ENCODE measurements at regions not wholly inside any gene's neighbourhood (a gene's known extent, or its start where the extent isn't known, plus 50 kb on each side); places are given as distances from the start of the nearest gene placed in this dataset.
"Not testable (repeated sequence)": the region's sequence is repeated elsewhere in the genome, so short reads cannot be mapped to it uniquely, and the experiment has no call there.

DNA sequence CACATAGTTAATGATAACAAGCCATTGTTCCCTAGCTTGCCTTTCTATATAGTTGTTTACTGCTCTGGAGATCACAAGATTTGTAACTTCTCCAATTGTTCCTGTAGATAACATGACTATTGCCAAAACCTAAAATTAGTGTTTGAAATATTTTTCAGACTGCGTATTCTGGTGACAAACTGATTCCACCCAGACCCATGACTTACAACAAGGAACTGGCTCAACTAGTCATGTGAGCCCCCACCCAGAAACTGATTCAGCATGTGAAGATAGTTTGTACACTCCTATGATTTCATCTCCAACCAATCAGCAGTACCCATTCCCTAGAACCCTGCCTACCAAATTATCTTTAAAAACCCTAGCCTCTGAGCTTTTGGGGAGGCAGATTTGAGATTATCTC is 131.4 kb upstream of the BCL9 start:
- H3K4me3 Mint-ChIP-seq = no peak overlapping the region
- no peaks in the 10 kb centered on the region for H3K36me3 Mint-ChIP-seq
- peaks cover 2% of the 10 kb centered on the region for H3K9me3 Mint-ChIP-seq (ENCODE audit: low read depth)
- H3K4me1 Mint-ChIP-seq = no peaks in the 10 kb centered on the region
- H3K27ac Mint-ChIP-seq = no peak overlapping the region
- ATAC-seq (no peak), DNase-seq (no peak)
- H3K27me3 Mint-ChIP-seq = peaks cover 9% of the 10 kb centered on the region
- CTCF ChIA-PET = no interaction called here

DNA sequence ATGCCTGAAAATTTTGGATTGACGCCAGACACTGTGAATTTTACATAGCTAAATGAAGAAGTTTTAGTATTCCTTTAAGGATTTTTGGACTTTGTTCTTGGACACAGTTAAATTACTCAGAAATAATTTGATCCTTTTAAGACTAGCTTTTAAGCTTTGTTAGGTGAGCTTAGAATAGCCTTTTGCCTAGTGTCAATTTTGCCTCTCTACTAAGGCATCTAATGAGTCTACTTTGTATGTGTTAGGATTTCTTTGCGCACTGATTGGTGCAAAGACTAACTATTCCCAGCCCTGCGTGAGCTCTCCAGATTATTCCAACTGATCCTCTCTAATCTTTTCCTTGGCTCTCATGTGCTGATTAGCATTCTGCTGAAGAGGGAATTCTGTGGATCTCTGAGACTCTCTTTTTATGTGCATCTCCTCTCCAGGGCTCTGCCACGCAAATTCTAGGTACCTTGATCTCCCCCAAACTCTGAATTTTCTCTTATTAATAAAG is 128.1 kb upstream of the BCL9 start:
- H3K27ac Mint-ChIP-seq = no peak overlapping the region
- DNase-seq = no peak
- ATAC-seq = no peak
- peaks cover 2% of the 10 kb centered on the region for H3K9me3 Mint-ChIP-seq (ENCODE audit: low read depth)
- CTCF ChIA-PET = interaction anchor here (0.7 kb wide), 1 partner anchor 12 kb away, joined by 3 read pairs; no protein-coding TSS in a partner anchor
- peaks cover 22% of the 10 kb centered on the region for H3K27me3 Mint-ChIP-seq
- no peaks in the 10 kb centered on the region for H3K4me1 Mint-ChIP-seq
- no peak overlapping the region for H3K4me3 Mint-ChIP-seq
- no peaks in the 10 kb centered on the region for H3K36me3 Mint-ChIP-seq

DNA sequence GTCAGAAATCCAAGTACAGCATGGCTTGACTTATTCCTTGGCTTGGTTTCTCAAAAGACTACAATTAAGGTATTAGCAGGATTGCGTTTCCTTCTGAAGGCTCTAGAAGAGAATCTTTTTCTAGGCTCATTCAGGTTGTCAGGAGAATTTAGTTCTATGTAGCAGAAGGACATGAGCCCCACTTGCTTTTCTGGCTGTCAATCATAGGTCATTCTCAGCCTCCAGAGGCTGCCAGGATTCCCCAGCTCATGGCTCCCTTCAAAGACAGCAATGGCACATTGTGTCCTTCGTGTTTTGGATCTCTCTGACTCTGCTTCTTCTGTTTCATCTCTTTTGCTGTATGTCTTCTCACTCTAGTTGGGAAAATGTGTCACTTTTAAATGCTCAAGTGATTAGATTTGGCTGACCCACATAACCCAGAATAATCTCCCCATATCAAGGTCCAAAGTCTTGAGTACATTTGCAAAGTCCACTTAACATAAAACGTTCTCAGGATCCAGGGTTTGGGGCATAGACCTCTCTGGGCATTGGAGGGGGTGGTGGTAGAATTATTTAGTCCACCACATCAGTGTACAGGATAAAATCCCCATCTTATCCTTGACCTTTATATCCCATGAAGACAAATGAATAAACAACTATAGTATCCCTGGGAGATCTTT is 126.7 kb upstream of the BCL9 start:
- no peak overlapping the region for H3K4me3 Mint-ChIP-seq
- no peak overlapping the region for H3K27ac Mint-ChIP-seq
- CTCF ChIA-PET = no interaction called here
- DNase-seq (no peak), ATAC-seq (no peak)
- peaks cover under 1% of the 10 kb centered on the region for H3K9me3 Mint-ChIP-seq (ENCODE audit: low read depth)
- H3K36me3 Mint-ChIP-seq = no peaks in the 10 kb centered on the region
- peaks cover 29% of the 10 kb centered on the region for H3K27me3 Mint-ChIP-seq
- H3K4me1 Mint-ChIP-seq = no peaks in the 10 kb centered on the region

DNA sequence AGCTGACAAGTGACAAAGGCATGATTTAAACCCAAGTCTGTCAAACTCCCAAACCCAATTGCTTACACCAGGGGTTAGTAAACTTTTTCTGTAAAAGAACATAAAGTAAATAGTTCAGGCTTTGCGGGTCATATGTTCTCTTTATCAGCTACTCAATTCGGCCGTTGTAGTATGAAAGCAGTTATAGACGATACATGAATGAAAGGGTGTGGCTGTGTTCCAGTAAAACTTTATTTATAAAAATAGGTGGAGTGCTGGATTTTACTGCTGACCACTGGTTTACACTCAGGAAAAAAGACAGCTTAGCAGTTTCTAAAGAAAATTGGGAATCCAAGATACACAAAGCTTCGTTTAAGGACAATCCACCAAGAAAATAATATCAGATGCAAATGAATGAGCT is 124.3 kb upstream of the BCL9 start:
- Mint-ChIP-seq H3K9me3 (ENCODE audit: low read depth) (no peaks in the 10 kb centered on the region), H3K4me3 (no peak overlapping the region), H3K4me1 (no peaks in the 10 kb centered on the region), H3K27ac (no peak overlapping the region), H3K27me3 (peaks cover 24% of the 10 kb centered on the region), H3K36me3 (no peaks in the 10 kb centered on the region)
- DNase-seq (no peak), ATAC-seq (no peak)
- CTCF ChIA-PET = no interaction called here

DNA sequence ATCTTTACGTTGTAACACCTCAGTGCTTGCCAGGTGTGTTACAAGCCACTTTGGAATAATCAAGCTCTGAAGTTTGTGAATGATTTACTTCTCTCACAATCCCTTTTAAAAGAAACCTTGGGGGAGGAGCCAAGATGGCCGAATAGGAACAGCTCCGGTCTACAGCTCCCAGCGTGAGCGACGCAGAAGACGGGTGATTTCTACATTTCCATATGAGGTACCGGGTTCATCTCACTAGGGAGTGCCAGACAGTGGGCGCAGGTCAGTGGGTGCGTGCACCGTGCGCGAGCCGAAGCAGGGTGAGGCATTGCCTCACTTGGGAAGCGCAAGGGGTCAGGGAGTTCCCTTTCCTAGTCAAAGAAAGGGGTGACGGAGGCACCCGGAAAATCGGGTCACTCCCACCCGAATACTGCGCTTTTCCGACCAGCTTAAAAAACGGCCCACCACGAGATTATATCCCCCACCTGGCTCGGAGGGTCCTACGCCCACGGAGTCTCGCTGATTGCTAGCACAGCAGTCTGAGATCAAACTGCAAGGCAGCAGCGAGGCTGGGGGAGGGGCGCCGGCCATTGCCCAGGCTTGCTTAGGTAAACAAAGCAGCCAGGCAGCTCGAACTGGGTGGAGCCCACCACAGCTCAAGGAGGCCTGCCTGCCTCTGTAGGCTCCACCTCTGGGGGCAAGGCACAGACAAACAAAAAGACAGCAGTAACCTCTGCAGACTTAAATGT is 118.0 kb upstream of the BCL9 start:
- DNase-seq; H3K27ac Mint-ChIP-seq; CTCF ChIA-PET; H3K4me1 Mint-ChIP-seq; H3K9me3 Mint-ChIP-seq (ENCODE audit: low read depth); ATAC-seq; H3K4me3 Mint-ChIP-seq; H3K27me3 Mint-ChIP-seq; H3K36me3 Mint-ChIP-seq: not testable (repeated sequence)

DNA sequence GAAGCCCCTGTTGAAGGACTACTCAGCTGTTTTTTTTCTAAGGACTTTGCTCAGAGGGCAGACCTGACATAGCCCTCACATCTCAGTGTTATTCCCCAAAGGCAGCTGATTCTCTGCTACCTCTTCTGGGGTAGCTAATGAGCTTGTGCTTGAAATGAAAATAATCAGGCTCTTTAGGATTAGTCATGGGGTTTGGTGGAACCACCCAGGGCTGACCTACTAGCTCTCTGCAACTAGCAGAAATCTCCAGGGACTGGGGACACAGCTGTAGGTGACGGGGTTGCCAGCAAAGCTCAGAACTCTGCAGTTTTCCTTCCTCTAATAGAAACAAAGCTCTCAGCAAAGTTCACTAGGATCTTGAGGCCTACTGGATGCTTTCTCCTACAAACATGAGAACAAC is 106.4 kb upstream of the BCL9 start:
- H3K36me3 Mint-ChIP-seq = no peaks in the 10 kb centered on the region
- H3K9me3 Mint-ChIP-seq (ENCODE audit: low read depth) = no peaks in the 10 kb centered on the region
- no peak for ATAC-seq
- peaks cover 4% of the 10 kb centered on the region for H3K4me1 Mint-ChIP-seq
- CTCF ChIA-PET = interaction anchor here (1.1 kb wide), 1 partner anchor 46 kb away, joined by 3 read pairs; no protein-coding TSS in a partner anchor
- DNase-seq = no peak
- peaks cover 8% of the 10 kb centered on the region for H3K27me3 Mint-ChIP-seq
- H3K27ac Mint-ChIP-seq = no peak overlapping the region
- H3K4me3 Mint-ChIP-seq = no peak overlapping the region

DNA sequence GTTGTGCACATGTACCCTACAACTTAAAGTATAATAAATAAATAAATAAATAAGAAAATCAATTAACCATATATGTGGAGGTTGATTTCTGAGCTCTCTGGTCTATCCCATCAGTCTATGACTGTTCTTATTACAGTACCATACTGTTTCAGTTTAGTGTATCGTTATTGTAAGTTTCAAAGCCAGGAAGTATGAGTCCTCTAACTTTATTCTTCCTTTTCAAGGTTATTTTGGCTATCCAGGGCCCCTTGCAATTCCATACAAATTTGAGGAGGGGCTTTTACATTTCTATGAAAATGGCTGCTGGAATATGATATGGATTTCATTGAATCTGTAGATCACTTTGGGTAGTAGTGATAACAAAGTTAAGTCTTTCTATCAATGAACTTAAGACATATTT is 96.9 kb upstream of the BCL9 start:
- Mint-ChIP-seq H3K4me3 (no peak overlapping the region), H3K27ac (no peak overlapping the region), H3K9me3 (ENCODE audit: low read depth) (peaks cover 19% of the 10 kb centered on the region), H3K36me3 (peaks cover 6% of the 10 kb centered on the region), H3K4me1 (no peaks in the 10 kb centered on the region), H3K27me3 (peaks cover 10% of the 10 kb centered on the region)
- no peak for ATAC-seq
- DNase-seq = no peak
- CTCF ChIA-PET = no interaction called here

DNA sequence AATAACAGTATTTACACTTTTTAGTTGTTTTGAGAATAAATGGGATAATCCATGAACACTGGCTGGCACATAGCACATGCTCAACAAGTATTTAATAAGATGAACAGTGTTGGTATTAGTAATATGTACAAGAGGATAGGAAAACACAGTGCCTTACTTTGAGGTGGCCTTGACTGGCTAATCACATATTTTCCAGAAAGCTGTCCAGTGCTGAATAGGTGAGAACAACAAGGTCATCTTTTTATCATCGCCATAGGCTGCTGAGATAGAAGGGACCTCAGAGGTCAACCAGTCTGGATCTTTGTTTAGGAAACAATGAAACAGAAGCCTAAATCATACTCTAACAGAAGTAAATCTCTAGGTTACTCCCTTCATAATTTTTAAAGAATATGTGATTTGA is 89.7 kb upstream of the BCL9 start:
- CTCF ChIA-PET = no interaction called here
- DNase-seq (no peak), ATAC-seq (no peak)
- no peaks in the 10 kb centered on the region for H3K4me1 Mint-ChIP-seq
- H3K27me3 Mint-ChIP-seq = peaks cover 4% of the 10 kb centered on the region
- no peak overlapping the region for H3K4me3 Mint-ChIP-seq
- peaks cover 4% of the 10 kb centered on the region for H3K9me3 Mint-ChIP-seq (ENCODE audit: low read depth)
- H3K36me3 Mint-ChIP-seq = no peaks in the 10 kb centered on the region
- H3K27ac Mint-ChIP-seq = no peak overlapping the region

DNA sequence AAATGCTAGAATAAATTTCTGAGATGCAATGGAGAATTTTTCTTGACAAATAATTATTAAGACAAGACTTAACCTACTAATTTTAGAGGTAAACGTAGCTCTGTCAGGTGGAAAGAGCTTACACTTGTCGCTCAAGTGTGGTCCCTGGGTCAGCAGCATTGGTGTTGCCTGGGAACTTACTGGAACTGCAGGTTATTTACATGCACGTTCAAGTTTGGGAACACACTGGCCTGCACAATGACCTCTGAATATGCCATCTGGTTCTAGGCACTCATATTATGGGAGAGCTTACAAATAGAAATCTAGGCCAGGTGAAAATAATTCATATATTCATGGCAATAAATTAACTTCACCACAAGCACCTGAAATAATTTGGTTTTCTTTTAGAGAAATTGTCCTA is 88.5 kb upstream of the BCL9 start:
- Mint-ChIP-seq H3K36me3 (no peaks in the 10 kb centered on the region), H3K27ac (no peak overlapping the region), H3K27me3 (peaks cover 6% of the 10 kb centered on the region), H3K9me3 (ENCODE audit: low read depth) (no peaks in the 10 kb centered on the region), H3K4me3 (no peak overlapping the region), H3K4me1 (no peaks in the 10 kb centered on the region)
- CTCF ChIA-PET = no interaction called here
- DNase-seq (no peak), ATAC-seq (no peak)

DNA sequence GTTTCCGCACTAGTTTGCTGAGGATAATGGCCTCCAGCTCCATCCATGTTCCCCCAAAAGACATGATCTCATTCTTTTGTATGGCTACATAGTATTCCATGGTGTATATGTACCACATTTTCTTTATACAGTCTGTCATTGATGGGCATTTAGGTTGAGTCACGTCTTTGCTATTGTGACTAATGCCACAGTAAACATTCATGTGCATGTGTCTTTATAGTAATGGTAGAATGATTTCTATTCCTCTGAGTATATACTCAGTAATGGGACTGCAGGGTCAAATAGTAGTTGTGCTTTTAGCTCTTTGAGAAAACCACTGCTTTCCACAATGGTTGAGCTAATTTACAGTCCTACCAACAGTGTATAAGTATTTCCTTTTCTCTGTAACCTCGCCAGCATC is 78.3 kb upstream of the BCL9 start:
- peaks cover 11% of the 10 kb centered on the region for H3K9me3 Mint-ChIP-seq (ENCODE audit: low read depth)
- no peak overlapping the region for H3K27ac Mint-ChIP-seq
- H3K27me3 Mint-ChIP-seq = peaks cover 57% of the 10 kb centered on the region
- no peak for ATAC-seq
- H3K4me1 Mint-ChIP-seq = no peaks in the 10 kb centered on the region
- no peak for DNase-seq
- H3K4me3 Mint-ChIP-seq = no peak overlapping the region
- CTCF ChIA-PET = no interaction called here
- peaks cover 3% of the 10 kb centered on the region for H3K36me3 Mint-ChIP-seq

DNA sequence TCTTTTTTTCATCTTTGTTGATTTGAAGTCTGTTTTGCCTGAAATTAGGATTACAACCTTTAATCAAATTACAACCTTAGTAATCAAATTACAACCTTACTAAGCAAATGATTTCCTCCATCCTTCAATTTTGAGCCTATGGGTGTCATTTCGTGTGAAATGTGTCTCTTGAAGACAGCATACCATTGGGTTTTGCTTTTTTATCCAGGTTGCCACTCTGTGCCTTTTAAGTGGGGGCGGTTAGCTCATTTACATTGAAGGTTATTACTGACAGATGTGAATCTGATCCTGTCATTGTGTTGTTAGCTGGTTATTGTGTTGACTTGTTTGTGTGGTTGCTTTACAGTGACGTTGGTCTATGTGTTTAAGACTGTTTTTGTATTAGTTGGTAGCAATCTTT is 74.8 kb upstream of the BCL9 start:
- CTCF ChIA-PET = no interaction called here
- Mint-ChIP-seq H3K4me1 (no peaks in the 10 kb centered on the region), H3K9me3 (ENCODE audit: low read depth) (peaks cover 13% of the 10 kb centered on the region), H3K27ac (no peak overlapping the region), H3K4me3 (no peak overlapping the region), H3K36me3 (peaks cover 3% of the 10 kb centered on the region), H3K27me3 (peaks cover 52% of the 10 kb centered on the region)
- no peak for DNase-seq
- no peak for ATAC-seq

DNA sequence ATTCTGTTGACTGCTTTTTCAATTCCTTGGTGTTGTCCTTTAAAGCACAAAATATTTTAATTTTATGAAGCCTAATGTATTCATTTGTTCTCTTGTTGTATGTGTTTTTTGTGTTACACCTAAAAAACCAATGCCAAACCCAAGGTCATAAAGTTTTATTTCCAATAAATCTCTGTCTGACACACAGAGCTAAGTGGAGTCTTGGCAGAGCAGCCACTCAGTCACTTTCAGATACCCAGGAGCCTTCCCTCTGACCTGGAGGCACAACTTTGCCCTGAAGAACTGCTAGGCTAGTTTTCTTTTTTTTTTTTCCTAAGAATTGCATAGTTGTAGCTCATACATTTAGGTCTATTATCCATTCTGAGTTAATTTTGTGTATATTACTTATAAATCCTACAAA is 71.2 kb upstream of the BCL9 start:
- H3K9me3 Mint-ChIP-seq (ENCODE audit: low read depth) = peaks cover 13% of the 10 kb centered on the region
- DNase-seq (no peak), ATAC-seq (no peak)
- H3K4me1 Mint-ChIP-seq = no peaks in the 10 kb centered on the region
- peaks cover 28% of the 10 kb centered on the region for H3K27me3 Mint-ChIP-seq
- no peak overlapping the region for H3K4me3 Mint-ChIP-seq
- peaks cover 3% of the 10 kb centered on the region for H3K36me3 Mint-ChIP-seq
- CTCF ChIA-PET = no interaction called here
- no peak overlapping the region for H3K27ac Mint-ChIP-seq

DNA sequence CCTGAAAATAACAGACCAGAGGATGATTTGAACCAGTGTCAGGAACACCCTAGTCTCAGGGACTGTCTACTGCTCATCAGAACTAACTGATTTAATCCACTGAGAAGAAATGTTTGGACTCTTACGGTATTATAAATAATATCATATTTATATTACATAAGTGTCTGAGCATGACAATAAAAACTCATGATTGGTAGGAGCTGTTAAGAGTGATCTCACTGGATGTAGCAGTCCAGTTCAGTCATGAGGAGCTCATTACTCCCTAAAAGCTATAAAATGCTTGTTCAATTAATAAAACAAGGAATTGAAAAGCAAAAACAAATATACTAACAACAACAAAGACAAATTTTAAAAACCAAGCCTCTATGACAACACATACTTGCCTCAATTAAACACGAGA is 68.8 kb upstream of the BCL9 start:
- no peaks in the 10 kb centered on the region for H3K4me1 Mint-ChIP-seq
- CTCF ChIA-PET = no interaction called here
- DNase-seq = no peak
- peaks cover 3% of the 10 kb centered on the region for H3K9me3 Mint-ChIP-seq (ENCODE audit: low read depth)
- H3K36me3 Mint-ChIP-seq = no peaks in the 10 kb centered on the region
- H3K4me3 Mint-ChIP-seq = no peak overlapping the region
- peaks cover 13% of the 10 kb centered on the region for H3K27me3 Mint-ChIP-seq
- ATAC-seq = no peak
- no peak overlapping the region for H3K27ac Mint-ChIP-seq

DNA sequence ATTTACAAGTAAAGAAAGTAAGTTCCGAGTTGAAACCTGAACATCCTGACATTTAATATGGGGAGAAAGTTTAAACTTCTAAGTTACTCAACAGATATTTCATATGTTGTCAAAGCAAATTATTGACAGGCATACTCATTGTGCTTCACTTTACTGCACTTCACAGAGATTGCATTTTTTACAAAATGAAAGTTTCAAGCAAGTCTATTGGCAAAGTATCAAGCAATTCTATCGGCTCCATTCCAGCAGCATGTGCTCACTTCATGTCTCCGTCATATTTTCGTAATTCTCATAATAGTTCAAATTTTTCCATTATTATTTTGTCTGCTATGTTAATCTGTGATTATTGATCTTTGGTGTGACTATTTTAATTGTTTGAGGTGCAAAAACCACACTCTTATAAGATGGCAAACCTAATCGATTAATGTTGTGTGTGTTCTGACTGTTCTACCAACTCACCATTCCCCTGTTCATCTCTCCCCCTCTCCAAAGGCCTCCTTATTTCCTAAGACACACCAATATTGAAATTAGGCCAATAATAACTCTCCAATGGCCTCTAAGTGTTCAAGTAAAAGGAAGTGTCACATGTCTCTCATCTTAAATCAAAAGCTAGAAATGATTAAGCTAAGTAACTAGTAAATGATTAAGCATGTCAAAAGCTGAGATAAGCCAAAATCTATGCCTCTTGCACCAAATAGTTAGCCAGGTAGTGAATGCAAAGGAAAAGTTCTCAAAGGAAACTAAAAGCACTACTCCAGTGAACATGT is 68.2 kb upstream of the BCL9 start:
- peaks cover 10% of the 10 kb centered on the region for H3K27me3 Mint-ChIP-seq
- no peak overlapping the region for H3K27ac Mint-ChIP-seq
- H3K4me3 Mint-ChIP-seq = no peak overlapping the region
- H3K9me3 Mint-ChIP-seq (ENCODE audit: low read depth) = peaks cover under 1% of the 10 kb centered on the region
- H3K36me3 Mint-ChIP-seq = no peaks in the 10 kb centered on the region
- DNase-seq (no peak), ATAC-seq (no peak)
- H3K4me1 Mint-ChIP-seq = no peaks in the 10 kb centered on the region
- CTCF ChIA-PET = no interaction called here

Data from activated CD8-positive, alpha-beta memory T cell treated with anti-CD3 and anti-CD28 coated beads, Interleukin-2, amount 10 ng/mL, durations not matched to agents 7 days and 5 days (primary cell).